NCI-H2171 (cell line): ENCODE measurements at regions not wholly inside any gene's neighbourhood (a gene's known extent, or its start where the extent isn't known, plus 50 kb on each side); places are given as distances from the start of the nearest gene placed in this dataset.
"Not testable (repeated sequence)": the region's sequence is repeated elsewhere in the genome, so short reads cannot be mapped to it uniquely, and the experiment has no call there.

Source experiments
- DNase-seq: peaks from one replicate; lab custom pipeline; 2025; lab: John Stamatoyannopoulos, UW

- DNase-seq = no peak
Observed at GRCh38 chr5:17326600-17327037, 109.2 kb downstream of the BASP1 start.

DNA sequence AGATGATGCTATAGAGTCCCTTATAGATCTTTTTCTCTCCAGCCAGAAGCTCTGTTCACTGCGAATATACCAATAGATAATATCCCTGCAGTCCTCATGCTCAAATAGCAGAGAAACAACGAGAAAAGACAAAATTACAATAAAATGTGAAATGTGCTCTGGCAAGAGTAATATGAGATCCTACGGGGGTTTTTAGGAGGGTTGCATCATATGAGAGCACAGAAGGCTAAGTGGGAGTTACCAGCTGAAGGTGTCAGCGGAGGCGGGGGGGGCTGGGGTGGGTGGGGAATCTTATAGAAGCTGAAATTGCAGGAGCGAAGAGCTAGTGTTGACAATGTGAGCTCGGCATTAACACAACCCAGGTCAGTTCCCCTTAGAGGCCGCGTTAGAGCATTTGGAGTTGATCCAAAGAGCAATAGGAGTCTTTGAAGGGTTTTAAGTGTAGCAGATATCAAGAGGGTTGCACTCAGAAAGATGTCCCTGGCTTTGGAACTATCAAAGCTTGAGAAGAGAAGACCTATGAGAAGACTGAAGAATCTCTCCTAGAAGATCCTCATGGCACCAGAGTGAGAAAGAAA lies 109.7 kb downstream of the BASP1 start:
- DNase-seq = no peak

DNA sequence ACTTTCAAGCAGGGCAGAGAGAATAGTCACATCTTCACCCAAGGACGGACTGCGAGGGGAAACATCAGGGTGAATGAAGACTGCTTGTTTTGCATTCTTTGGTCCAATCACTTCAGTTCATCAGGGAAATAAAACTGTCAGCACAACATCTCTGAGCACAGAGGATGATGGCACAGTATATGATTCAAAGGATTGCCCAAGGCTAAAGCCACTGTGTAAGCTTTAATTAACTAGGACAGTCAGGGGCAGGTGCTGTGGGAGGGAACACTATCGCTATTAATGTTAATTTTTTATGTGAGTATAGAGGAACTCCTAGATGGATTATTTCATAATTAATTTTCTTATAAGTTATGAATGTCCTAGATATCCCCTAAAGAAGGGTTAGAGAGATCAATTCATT lies 112.1 kb downstream of the BASP1 start:
- DNase-seq = no peak

GRCh38 chr5:17330386-17330785 lies 113.0 kb downstream of the BASP1 start:
- DNase-seq = no peak

DNA sequence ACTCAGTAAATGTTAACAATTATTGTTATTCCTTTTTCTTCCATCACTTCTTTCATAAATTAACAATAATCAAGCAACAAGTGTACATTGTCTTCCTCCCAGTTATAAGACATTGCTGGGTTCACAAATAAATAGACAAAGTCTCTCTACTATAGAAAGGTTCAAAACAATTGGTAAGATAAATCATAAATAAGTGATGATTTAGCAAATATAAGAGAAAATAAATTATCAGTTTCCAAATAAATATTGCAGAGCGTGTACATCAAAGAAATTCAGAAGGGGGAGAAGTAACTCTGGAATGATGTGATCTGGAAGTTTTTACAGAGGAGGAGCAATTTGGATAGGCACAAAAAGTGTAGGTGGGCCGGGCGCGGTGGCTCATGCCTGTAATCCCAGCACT lies 114.2 kb downstream of the BASP1 start:
- no peak for DNase-seq

DNA sequence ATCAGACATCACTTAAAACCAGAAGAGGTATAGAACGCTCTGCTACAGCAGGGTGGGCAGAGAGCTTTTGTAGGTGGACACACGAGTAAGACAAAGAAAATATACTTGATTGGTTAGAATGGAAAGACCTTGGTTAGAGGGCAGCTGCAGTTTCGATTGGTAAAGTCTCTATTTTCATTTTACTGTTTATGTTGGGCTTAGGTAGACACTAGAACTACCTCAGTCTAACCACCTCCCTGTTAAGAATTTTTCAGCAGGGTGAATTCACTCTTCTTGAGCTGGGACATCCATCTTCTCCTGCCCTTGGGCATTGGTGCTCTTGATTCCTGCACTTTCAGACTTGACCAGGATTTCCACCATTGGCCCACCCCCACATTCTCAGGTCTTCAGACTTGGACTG lies 116.3 kb downstream of the BASP1 start:
- no peak for DNase-seq

DNA sequence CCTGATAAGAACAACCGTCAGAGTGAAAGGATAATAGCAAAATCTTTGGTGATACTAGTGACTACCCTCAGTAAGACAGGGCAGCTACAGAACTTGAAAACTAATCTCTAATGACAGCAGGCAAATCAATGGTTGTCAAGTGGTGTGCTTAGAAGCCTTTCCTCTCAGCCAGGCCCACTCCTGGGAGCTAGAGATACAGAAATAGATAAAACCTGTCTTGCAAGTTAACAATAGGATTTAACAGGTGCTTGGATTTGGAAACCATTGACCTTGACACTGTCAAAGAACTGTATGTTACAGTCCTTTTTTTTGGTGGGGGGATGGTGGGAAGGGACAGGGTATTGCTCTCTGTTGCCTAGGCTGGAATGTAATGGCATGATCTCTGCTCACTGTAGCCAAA lies 118.6 kb downstream of the BASP1 start:
- DNase-seq = no peak

GRCh38 chr5:17336723-17337122 lies 119.3 kb downstream of the BASP1 start:
- not testable (repeated sequence) for DNase-seq

GRCh38 chr5:17339841-17340240 lies 122.4 kb downstream of the BASP1 start:
- DNase-seq = no peak

DNA sequence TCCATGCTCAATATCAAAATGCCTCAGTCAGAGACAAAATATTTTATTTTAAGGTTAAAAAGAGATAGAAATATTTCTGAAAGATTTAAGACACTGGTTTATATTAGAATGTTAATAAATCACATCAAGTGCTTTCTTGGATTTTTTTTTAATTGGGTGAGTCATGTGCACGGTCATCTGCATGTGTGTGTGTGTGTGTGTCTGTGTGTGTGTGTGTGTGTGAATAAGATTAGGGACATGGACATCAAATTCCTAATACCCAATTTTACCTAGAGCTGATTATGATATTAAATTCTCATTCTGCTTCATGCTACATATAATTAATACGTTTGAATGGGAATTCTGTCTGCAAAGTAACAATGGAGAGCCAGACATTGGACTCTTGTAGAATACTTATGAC lies 122.9 kb downstream of the BASP1 start:
- no peak for DNase-seq

DNA sequence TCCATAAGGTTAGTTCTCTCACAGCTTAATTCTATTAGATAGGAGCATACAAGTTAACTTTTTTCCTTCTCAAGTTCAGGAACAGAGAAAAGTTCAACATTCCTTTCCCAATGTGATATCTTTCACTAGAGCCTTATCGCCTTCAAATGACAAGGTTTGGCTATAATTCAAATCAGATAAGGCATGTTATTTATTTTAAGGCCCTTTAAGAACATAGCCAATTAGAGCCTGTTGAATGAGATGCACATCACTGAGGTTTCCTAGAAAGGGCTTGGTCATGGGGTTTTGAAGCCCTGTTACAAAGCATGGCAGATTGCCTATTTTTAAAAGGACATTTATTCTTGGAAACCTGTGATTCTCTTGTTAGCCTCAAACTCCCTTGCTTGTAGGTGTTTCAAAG lies 123.4 kb downstream of the BASP1 start:
- DNase-seq = no peak

GRCh38 chr5:17343675-17344074 lies 126.2 kb downstream of the BASP1 start:
- DNase-seq = peak; percentile 40

DNA sequence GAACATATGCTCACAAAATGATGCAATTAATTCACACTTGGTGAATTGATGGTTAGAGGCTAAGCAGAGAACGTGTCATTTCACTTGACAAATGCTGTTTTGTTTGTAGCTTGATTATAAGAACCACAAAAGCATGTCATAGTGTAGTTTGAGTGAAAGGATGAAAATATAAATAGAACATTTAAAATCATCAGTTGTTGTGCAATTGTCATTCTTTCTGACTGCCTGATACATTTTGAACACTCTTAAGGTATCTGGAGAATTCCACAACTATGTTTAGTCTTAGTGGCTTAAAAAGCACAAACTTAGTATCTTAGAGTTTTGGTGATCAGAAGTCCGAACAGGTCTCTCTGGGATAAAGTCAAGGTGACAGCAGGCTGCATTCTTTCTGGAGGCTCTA lies 129.4 kb downstream of the BASP1 start:
- DNase-seq = no peak

DNA sequence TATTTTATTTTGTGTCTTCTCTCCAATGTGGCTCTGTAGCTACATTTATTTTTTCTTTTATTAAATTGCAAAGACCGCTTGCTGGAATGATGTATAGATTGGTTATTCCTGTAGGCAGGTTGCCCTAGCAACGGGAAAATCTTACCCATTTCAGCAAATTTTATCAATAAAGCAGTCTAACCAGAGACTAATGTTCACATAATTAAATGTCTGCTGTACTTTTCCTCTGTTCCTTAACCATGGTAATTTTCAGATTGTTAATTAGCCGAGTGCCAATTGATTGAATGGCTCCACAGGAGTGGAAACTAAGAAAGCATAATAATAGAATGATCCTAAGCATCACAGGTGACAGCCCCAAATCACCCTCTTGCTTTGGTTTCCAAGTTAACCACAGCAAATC lies 134.8 kb downstream of the BASP1 start:
- DNase-seq = no peak

- no peak for DNase-seq
Observed at GRCh38 chr5:17354265-17354664, 136.8 kb downstream of the BASP1 start.

DNA sequence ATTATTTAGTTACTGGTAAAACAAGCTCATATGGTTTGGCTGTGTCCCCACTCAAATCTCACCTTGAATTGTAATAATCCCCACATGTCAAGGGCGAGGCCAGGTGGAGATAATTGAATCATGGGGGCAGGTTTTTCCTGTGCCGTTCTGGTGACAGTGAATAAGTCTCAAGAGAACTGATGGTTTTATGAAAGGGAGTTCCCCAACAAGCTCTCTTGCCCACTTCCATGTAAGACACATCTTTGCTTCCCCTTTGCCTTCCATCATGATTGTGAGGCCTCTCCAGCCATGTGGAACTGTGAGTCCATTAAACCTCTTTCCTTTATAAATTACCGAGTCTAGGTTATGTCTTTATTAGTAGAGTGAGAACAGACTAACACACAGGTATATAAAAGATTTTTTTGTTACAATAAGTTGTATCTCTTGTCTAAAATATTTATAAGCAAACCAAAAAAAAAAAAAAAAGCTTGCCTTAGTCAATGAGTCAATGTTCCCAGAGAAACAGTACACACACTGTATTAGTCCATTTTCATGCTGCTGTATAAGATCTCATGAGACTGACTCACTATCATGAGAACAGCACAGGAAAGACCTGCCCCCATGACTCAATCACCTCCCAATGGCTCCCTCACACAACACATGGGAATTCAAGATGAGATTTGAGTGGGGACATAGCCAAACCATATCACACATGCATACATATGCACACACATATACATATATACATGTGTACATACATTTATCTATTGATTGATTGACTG lies 138.3 kb downstream of the BASP1 start:
- no peak for DNase-seq

GRCh38 chr5:17356551-17356950 lies 139.1 kb downstream of the BASP1 start:
- DNase-seq = no peak

GRCh38 chr5:17357504-17357903 lies 140.1 kb downstream of the BASP1 start:
- DNase-seq = no peak

GRCh38 chr5:17358031-17358430 lies 140.0 kb upstream of the TAF11L2 start:
- no peak for DNase-seq

GRCh38 chr5:17359451-17360011 lies 138.5 kb upstream of the TAF11L2 start:
- DNase-seq = no peak

DNA sequence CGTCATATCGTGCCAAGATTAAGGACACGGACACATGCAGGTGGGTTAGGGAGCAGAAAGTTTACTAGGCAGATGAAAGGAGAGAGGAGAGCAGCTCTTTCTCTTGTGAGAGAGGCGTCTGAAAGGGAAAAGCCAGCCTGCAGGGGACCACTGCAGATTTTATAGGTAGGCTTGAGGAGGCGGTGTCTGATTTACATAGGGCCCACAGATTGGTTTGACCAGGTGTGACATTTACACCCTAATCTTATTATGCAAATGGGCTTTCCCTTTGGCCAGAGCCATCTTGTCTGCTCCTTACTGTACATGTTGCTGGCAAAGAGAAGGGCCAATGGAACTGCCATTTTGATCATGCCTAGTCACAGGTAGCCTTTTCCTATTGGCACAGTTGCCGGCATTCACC lies 137.2 kb upstream of the TAF11L2 start:
- DNase-seq = no peak

DNA sequence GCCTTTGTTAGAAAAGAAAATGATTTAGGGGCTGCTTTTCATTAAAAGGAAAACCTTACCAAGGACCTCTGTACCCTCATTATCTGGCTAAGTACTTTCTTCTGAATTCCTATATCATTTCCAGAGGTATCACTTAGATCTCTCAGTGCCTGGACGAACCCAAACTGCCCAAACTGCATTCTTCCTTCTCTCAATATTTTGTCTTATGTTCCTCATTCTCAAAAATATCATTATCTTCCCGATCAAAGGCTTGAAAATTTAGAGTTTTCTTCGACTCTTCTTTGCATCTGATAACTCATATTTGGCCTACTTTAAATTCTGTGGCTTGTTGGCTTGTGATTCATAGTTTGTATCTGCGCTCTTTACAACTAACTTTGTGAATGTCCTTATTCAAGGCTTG lies 136.7 kb upstream of the TAF11L2 start:
- DNase-seq = no peak

DNA sequence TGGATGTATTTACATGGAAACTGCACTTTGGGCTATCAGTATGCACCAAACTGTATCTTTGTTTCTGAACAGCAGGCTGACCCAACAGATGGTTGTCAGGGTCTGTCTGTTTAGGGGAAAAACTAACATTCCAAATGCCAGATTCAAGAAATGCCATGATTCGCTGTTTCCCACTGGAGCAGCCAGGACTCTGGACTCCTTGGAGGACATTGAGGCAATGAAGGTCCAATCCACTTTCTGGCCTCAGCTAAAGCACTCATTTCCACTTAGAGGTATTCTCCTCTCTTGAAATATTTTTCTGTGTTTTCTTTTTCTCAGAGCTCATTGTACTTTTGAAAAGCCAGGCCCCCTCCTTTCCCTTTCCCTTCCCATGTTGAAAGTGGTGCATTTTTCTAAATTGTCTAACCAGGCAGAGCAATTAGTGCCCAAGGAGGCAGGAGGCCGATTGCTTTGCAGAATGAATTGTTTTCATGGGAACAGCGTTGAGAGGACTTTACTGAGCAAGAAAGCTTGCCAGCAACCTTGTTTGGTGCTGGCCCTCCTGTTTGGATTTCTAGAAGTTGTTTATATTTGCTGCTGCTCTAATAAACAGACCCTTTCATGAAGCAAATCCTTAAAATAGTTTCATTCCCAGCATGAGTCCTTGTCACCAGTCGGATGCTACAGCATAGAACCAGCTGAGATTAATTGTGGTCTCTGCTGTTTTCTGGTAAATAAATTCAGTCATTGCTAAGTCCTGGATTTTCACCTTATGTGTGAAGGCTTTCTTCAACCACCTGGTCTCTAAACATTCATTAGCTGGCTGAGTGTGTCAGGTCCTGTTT lies 132.8 kb upstream of the TAF11L2 start:
- no peak for DNase-seq
